Right lobe of liver (tissue), 6 donors: ENCODE measurements at regions not wholly inside any gene's neighbourhood (a gene's known extent, or its start where the extent isn't known, plus 50 kb on each side); places are given as distances from the start of the nearest gene placed in this dataset.

Experiments used
- ATAC-seq, 4 donors: fragments of 200-7000 bp; cut with Tn5 transposase; one replicate each; pipeline ENCODE4 v1.9.1; 2020; ENCODE audit warnings: mild to moderate bottlenecking in 4 of 4, moderate library complexity in 4 of 4
- DNase-seq, 3 donors: peaks; one replicate each; pipeline ENCODE4 v3.0.0-alpha.2; 2020
- H3K27ac ChIP-seq, 3 donors: fragments of 200-600 bp; one replicate each; pipeline ENCODE4 v1.8.0; 2022
- H3K27me3 ChIP-seq, 2 donors: fragments of 200-600 bp; one replicate each; pipeline ENCODE4 v1.8.0; 2022
- H3K36me3 ChIP-seq, 4 donors: fragments of 200-600 bp; sonication (generic) in 1 of 4; one replicate each; pipeline versions ENCODE4 v1.5.1 to v1.8.0; 2017 to 2022; ENCODE audit warnings: control low read depth in 1 of 4
- H3K4me1 ChIP-seq, 4 donors: fragments of 200-600 bp; sonication (generic) in 1 of 4; one replicate each; pipeline versions ENCODE4 v1.5.1 to v1.8.0; 2017 to 2022; ENCODE audit warnings: control low read depth in 1 of 4
- H3K4me3 ChIP-seq, 3 donors: fragments of 200-600 bp; one replicate each; pipeline ENCODE4 v1.8.0; 2022
- H3K9me3 ChIP-seq, 4 donors: fragments of 200-600 bp; sonication (generic) in 1 of 4; one replicate each; pipeline versions ENCODE4 v1.5.1 to v1.8.0; 2017 to 2022; ENCODE audit warnings: control low read depth in 1 of 4
- CTCF ChIP-seq, 4 donors: fragments of 200-600 bp in 3 of 4; fragments of 450-650 bp in 1 of 4; IDR thresholded peaks; one replicate each; pipeline versions ENCODE4 v1.5.1 to v1.8.0; 2016 to 2022; ENCODE audit warnings: antibody characterized with exemption in 4 of 4, mild to moderate bottlenecking in 2 of 4
- POLR2A ChIP-seq: fragments of 450-650 bp; IDR thresholded peaks from one replicate; pipeline ENCODE4 v1.6.1; 2017; ENCODE audit warnings: antibody characterized with exemption, mild to moderate bottlenecking
- WGBS: methylation state at CpG from one replicate; pipeline ENCODE4 v1.1.6; 2018; ENCODE audit warnings: low coverage, low lambda C conversion rate; ENCODE audit not compliant: insufficient coverage; ENCODE audit errors: missing lambda C conversion rate; 5-methylcytosine and 5-hydroxymethylcytosine counted together
- intact Hi-C, 2 donors: fragments of 100-400 bp; cut with DNase I; formaldehyde crosslinking; loops; one replicate each; pipeline versions ENCODE4 v1.11.2 to v1.14.1; 2022
- donor health status: DM: no; HTN: yes; CAD: no.
- donor health status: DM: no; HTN: no; CAD: no.
- donor health status: DM: no; HTN: no; CAD: no.
- donor health status: DM: no; HTN: yes; CAD: no.
- donor health status: DM: no; HTN: yes; CAD: no.

DNA sequence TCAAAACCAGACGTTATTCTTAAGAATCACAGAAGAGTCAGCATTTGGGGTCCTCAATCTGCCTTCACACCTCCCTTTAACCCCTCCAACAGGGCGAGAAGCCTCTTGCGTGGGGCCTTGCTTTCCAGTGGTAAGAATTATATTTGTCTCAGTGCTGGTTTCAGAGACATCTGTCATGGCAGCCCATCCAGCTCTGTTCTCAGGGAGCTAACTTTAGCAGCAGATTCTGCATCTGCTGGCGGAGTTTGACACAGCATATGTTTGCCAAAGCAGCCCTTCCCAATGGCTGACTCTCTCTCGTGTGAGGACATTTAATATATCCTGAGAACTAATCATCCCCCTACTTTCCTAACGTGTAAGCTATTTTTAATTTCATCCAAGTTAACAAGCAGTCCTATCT lies 91.5 kb upstream of the BCL11A start:
- DNase-seq, result no peak
- TF ChIP-seq CTCF (IDR thresholded peaks at IDR 0.05), result no peak
- no peak for TF ChIP-seq POLR2A
- Histone ChIP-seq H3K36me3 (no peaks in the 10 kb centered on the region), H3K9me3 (no peaks in the 10 kb centered on the region), H3K27ac (no peak overlapping the region), H3K4me3 (no peak overlapping the region), H3K27me3 (no peaks in the 10 kb centered on the region), H3K4me1 (peaks cover 0 to 6% (median 0%) of the 10 kb centered on the region in 4 donors)
- WGBS, result 61% methylated on average over 6 of the region's 6 CpGs
- intact Hi-C loops, result no loop called here
- ATAC-seq, result no peak

DNA sequence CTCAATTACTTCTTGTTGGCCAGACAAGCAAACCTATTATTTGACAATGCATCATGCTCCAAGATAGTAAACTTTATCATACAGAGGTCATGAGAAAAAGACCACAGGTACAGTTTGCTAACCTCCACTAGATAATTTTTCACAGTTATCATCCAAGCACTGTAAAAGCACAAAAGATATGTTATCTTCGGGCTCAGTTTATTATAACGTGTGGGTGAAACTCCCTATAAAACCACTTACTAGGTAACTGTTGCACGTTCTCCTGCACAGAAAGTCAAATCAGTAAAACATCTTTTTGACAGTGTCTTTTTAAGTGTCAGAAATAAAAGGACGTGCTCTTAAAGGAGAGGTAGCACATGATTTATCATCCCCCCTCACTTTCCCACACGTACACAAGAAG lies 94.7 kb upstream of the BCL11A start:
- Histone ChIP-seq H3K4me1 (no peaks in the 10 kb centered on the region), H3K27ac (no peak overlapping the region), H3K27me3 (no peaks in the 10 kb centered on the region), H3K4me3 (no peak overlapping the region), H3K36me3 (no peaks in the 10 kb centered on the region), H3K9me3 (no peaks in the 10 kb centered on the region)
- intact Hi-C loops, result no loop called here
- 57% methylated on average over 5 of the region's 5 CpGs for WGBS
- TF ChIP-seq POLR2A (no peak), CTCF (IDR thresholded peaks at IDR 0.05) (no peak)
- DNase-seq (no peak), ATAC-seq (no peak)

DNA sequence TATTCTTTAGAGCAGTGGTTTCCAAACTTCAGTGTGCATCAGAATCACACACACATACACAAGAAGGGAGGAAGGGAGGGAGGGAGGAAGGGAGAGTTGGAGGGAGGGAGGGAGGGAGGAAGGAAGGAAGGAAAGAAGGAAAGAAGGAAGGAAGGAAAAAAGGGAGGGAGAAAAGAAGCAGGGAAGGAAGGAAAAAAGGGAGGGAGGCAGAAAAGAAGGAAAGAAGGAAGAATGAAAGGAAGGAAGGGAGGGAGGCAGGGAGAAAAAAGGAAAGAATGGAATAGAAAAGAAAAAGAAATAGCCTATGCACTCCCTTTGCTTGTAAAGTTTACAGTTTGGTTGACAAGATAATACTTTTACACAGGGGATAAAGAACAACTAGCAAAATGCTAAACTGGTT lies 96.3 kb upstream of the BCL11A start:
- no peak for DNase-seq
- Histone ChIP-seq H3K27ac (no peak overlapping the region), H3K4me1 (no peaks in the 10 kb centered on the region), H3K36me3 (no peaks in the 10 kb centered on the region), H3K27me3 (no peaks in the 10 kb centered on the region), H3K4me3 (no peak overlapping the region), H3K9me3 (no peaks in the 10 kb centered on the region)
- no peak for ATAC-seq
- intact Hi-C loops, result no loop called here
- no peak for TF ChIP-seq POLR2A
- no peak for TF ChIP-seq CTCF (IDR thresholded peaks at IDR 0.05)

DNA sequence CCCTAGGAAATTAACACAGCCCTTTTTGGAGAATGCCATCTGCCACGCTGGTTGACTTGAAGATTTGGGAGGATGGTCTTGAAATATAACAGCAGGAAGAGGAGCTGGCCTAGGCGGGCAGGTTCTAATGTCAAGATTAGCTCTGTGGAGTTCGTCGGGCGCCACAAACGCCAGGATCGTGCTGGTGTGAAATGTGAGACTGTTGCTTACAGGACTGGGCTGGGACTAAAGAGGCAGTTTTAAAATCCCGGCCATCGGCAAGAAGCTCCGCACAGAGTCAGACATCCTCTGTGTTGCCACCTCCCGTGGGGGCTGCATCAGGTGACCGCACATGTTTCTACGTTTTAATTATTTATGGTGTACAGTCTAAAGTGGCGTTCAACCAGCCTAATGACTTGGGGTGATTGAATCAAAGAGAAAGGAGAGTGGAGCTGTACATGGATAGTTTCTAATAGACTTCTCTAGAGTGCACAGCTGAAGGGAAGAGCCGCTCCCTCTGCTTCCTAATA lies 99.4 kb upstream of the BCL11A start:
- Histone ChIP-seq H3K4me1 (no peaks in the 10 kb centered on the region), H3K4me3 (no peak overlapping the region), H3K27me3 (no peaks in the 10 kb centered on the region), H3K9me3 (no peaks in the 10 kb centered on the region), H3K27ac (no peak overlapping the region), H3K36me3 (no peaks in the 10 kb centered on the region)
- no peak for DNase-seq
- TF ChIP-seq CTCF (IDR thresholded peaks at IDR 0.05), result no peak
- no peak for TF ChIP-seq POLR2A
- no peak for ATAC-seq
- 56% methylated on average over 10 of the region's 15 CpGs for WGBS
- intact Hi-C loops, result no loop called here

- no peak for ATAC-seq
- Histone ChIP-seq H3K4me3 (no peak overlapping the region), H3K36me3 (no peaks in the 10 kb centered on the region), H3K9me3 (no peaks in the 10 kb centered on the region), H3K4me1 (no peaks in the 10 kb centered on the region), H3K27me3 (no peaks in the 10 kb centered on the region), H3K27ac (no peak overlapping the region)
- no peak for TF ChIP-seq POLR2A
- TF ChIP-seq CTCF (IDR thresholded peaks at IDR 0.05), result no peak
- DNase-seq, result no peak
- WGBS, result 70% methylated on average over 2 of the region's 4 CpGs
- intact Hi-C loops, result no loop called here
Observed at GRCh38 chr2:60657673-60658072, 98.4 kb upstream of the PAPOLG start.
